A549 (cell line): ENCODE measurements at regions not wholly inside any gene's neighbourhood (a gene's known extent, or its start where the extent isn't known, plus 50 kb on each side); places are given as distances from the start of the nearest gene placed in this dataset.

Source experiments
- ATAC-seq, 2 experiments: fragments of 200-7000 bp in 1 of 2; fragments of >200 bp in 1 of 2; cut with Nextera tagmentation in 1 of 2; cut with Tn5 transposase in 1 of 2; 3 replicates each; pipeline versions ENCODE4 v1.8.0 to v1.9.1; 2018 to 2020; ENCODE audit warnings: mild to moderate bottlenecking in 1 of 2, moderate library complexity in 1 of 2
- CTCF ChIA-PET: fragments of 300-600 bp; sonication (Branson Sonifier 250); formaldehyde crosslinking; extraction: SDS; loops from one replicate; lab custom pipeline; 2021; ENCODE audit warnings: antibody characterized with exemption, inconsistent platforms; lab: Yijun Ruan, JAX
- POLR2A ChIA-PET: fragments of 350-600 bp; formaldehyde crosslinking; extraction: SDS; loops from one replicate; lab custom pipeline; 2021; ENCODE audit warnings: antibody characterized with exemption, inconsistent platforms; lab: Yijun Ruan, JAX
- DNase-seq, 2 experiments: peaks; one replicate each; pipeline versions ENCODE4 v3.0.0 to v3.0.0-alpha.2; 2011 to 2016; ENCODE audit warnings: low read depth in 1 of 2, low spot score in 1 of 2
- FAIRE-seq: peaks from 2 replicates; lab custom pipeline; 2011; peaks lifted over from hg19 to GRCh38; lab: Jason Lieb, UNC
- H3K27ac ChIP-seq, 2 experiments: fragments of >200 bp; sonication (Bioruptor Twin); formaldehyde crosslinking; 3 replicates each; pipeline ENCODE4 v1.5.1; 2016 to 2017
- H3K4me1 ChIP-seq: fragments of >200 bp; sonication (Bioruptor Twin); formaldehyde crosslinking; 3 replicates; pipeline ENCODE4 v1.6.1; 2016
- H3K4me2 ChIP-seq: fragments of >200 bp; sonication (Bioruptor Twin); formaldehyde crosslinking; 3 replicates; pipeline ENCODE4 v1.6.1; 2016
- H3K4me3 ChIP-seq: fragments of >200 bp; sonication (Bioruptor Twin); formaldehyde crosslinking; 3 replicates; pipeline ENCODE4 v1.5.1; 2016
- H3K9me3 ChIP-seq: fragments of >200 bp; sonication (Bioruptor Twin); formaldehyde crosslinking; 3 replicates; pipeline ENCODE4 v1.6.1; 2016
- BHLHE40 ChIP-seq: IDR thresholded peaks from 2 replicates; pipeline ENCODE4 v1.6.1; 2012; ENCODE audit warnings: low read depth, low read length, inconsistent platforms
- CBX2 ChIP-seq: fragments of 200-600 bp; sonication (generic); IDR thresholded peaks from 2 replicates; pipeline ENCODE4 v1.6.1; 2016; ENCODE audit warnings: low read depth, mild to moderate bottlenecking, borderline replicate concordance
- CBX8 ChIP-seq: fragments of 200-600 bp; sonication (generic); IDR thresholded peaks from 2 replicates; pipeline ENCODE4 v1.6.1; 2016
- CEBPB ChIP-seq, 2 experiments: fragments of >200 bp in 1 of 2; sonication (Bioruptor Twin) in 1 of 2; formaldehyde crosslinking in 1 of 2; IDR thresholded peaks; 2 replicates each; pipeline ENCODE4 v1.6.1; 2012 to 2016
- CHD2 ChIP-seq: fragments of 150-350 bp; IDR thresholded peaks from 2 replicates; pipeline ENCODE4 v1.6.1; 2014; ENCODE audit warnings: low read length; ENCODE audit not compliant: partially characterized antibody
- CHD4 ChIP-seq: fragments of 200-600 bp; sonication (generic); IDR thresholded peaks from 2 replicates; pipeline ENCODE4 v1.6.1; 2016; ENCODE audit warnings: antibody characterized with exemption, mild to moderate bottlenecking, borderline replicate concordance
- EHMT2 ChIP-seq: fragments of 200-600 bp; sonication (generic); IDR thresholded peaks from 2 replicates; pipeline ENCODE4 v1.6.1; 2016; ENCODE audit warnings: antibody characterized with exemption, low read depth, mild to moderate bottlenecking, moderate library complexity
- EP300 ChIP-seq, 2 experiments: fragments of >200 bp; sonication (Bioruptor Twin); formaldehyde crosslinking; IDR thresholded peaks; 2 replicates in 1 of 2; 3 replicates in 1 of 2; pipeline ENCODE4 v1.6.1; 2016 to 2017
- FOSB ChIP-seq: fragments of 250-450 bp; sonication (Bioruptor Pico); IDR thresholded peaks from 2 replicates; pipeline ENCODE4 v1.5.0; 2020; ENCODE audit warnings: mild to moderate bottlenecking, moderate library complexity
- GATA3 ChIP-seq: IDR thresholded peaks from 2 replicates; pipeline ENCODE4 v1.6.1; 2012; ENCODE audit warnings: borderline replicate concordance
- HDAC2 ChIP-seq: fragments of 200-600 bp; sonication (generic); IDR thresholded peaks from 2 replicates; pipeline ENCODE4 v1.6.1; 2016
- HMGXB4 ChIP-seq: fragments of 250-450 bp; sonication (Bioruptor Pico); IDR thresholded peaks from 2 replicates; pipeline ENCODE4 v1.5.0; 2021; ENCODE audit warnings: mild to moderate bottlenecking, moderate library complexity, borderline replicate concordance
- HOXB13 ChIP-seq: fragments of 250-450 bp; sonication (Bioruptor Pico); IDR thresholded peaks from 2 replicates; pipeline ENCODE4 v1.5.0; 2020; ENCODE audit warnings: low read depth, mild to moderate bottlenecking, moderate library complexity
- MAFK ChIP-seq: fragments of 450-650 bp; IDR thresholded peaks from 2 replicates; pipeline ENCODE4 v1.6.1; 2014; ENCODE audit not compliant: partially characterized antibody
- NFE2L2 ChIP-seq: fragments of 150-350 bp; conservative IDR thresholded peaks from 2 replicates; pipeline ENCODE4 v1.6.1; 2014; ENCODE audit warnings: low read length
- PHF8 ChIP-seq: fragments of 200-600 bp; sonication (generic); IDR thresholded peaks from 2 replicates; pipeline ENCODE4 v1.6.1; 2016; ENCODE audit warnings: low read depth, mild to moderate bottlenecking, antibody characterized with exemption, moderate library complexity, borderline replicate concordance
- POLR2A ChIP-seq: IDR thresholded peaks from 2 replicates; pipeline ENCODE4 v1.6.1; 2012; ENCODE audit warnings: mild to moderate bottlenecking, low read length
- POLR2AphosphoS2 ChIP-seq: conservative IDR thresholded peaks from 2 replicates; pipeline ENCODE4 v1.6.1; 2012; ENCODE audit warnings: low read length, improper control_type of control experiment, inconsistent platforms
- RAD21 ChIP-seq, 2 experiments: fragments of >200 bp in 1 of 2; sonication (Bioruptor Twin) in 1 of 2; formaldehyde crosslinking in 1 of 2; IDR thresholded peaks in 1 of 2; conservative IDR thresholded peaks in 1 of 2; 2 replicates in 1 of 2; 3 replicates in 1 of 2; pipeline ENCODE4 v1.6.1; 2012 to 2018; ENCODE audit warnings: inconsistent platforms in 1 of 2
- RARB ChIP-seq: fragments of 250-450 bp; sonication (Bioruptor Pico); IDR thresholded peaks from 2 replicates; pipeline ENCODE4 v1.8.0; 2021; ENCODE audit warnings: mild to moderate bottlenecking, moderate library complexity
- RNF2 ChIP-seq: fragments of 200-600 bp; sonication (generic); IDR thresholded peaks from 2 replicates; pipeline ENCODE4 v1.6.1; 2016; ENCODE audit warnings: low read depth, mild to moderate bottlenecking, antibody characterized with exemption, moderate library complexity, borderline replicate concordance
- TP53 ChIP-seq: fragments of 250-450 bp; sonication (Bioruptor Pico); IDR thresholded peaks from 2 replicates; pipeline ENCODE4 v1.5.0; 2021; ENCODE audit warnings: mild to moderate bottlenecking, moderate library complexity
- ZNF302 ChIP-seq: fragments of 250-450 bp; sonication (Bioruptor Pico); IDR thresholded peaks from 2 replicates; pipeline ENCODE4 v1.9.0; 2021; ENCODE audit warnings: inconsistent platforms, mild to moderate bottlenecking, moderate library complexity
- ZSCAN20 ChIP-seq: fragments of 250-450 bp; sonication (Bioruptor Pico); IDR thresholded peaks from 2 replicates; pipeline ENCODE4 v1.8.0; 2022; ENCODE audit warnings: mild to moderate bottlenecking, moderate library complexity
- WGBS: methylation state at CpG from one replicate; pipeline ENCODE4 v1.1.6; 2017; ENCODE audit errors: missing lambda C conversion rate; 5-methylcytosine and 5-hydroxymethylcytosine counted together
- TF ChIP-seq, protein P1 (sequence below): fragments of >200 bp; sonication (Bioruptor Twin); formaldehyde crosslinking; IDR thresholded peaks from 3 replicates; pipeline ENCODE4 v1.6.1; 2016
- TF ChIP-seq, protein P2 (sequence below): fragments of >200 bp; sonication (Bioruptor Twin); formaldehyde crosslinking; IDR thresholded peaks from 3 replicates; pipeline ENCODE4 v1.5.1; 2016
- TF ChIP-seq, protein P3 (sequence below): fragments of >200 bp; sonication (Bioruptor Twin); formaldehyde crosslinking; IDR thresholded peaks from 2 replicates; pipeline ENCODE4 v1.6.1; 2016
- TF ChIP-seq, protein P4 (sequence below): IDR thresholded peaks from 2 replicates; pipeline ENCODE4 v1.6.1; 2012; ENCODE audit warnings: low read depth, borderline replicate concordance

DNA sequence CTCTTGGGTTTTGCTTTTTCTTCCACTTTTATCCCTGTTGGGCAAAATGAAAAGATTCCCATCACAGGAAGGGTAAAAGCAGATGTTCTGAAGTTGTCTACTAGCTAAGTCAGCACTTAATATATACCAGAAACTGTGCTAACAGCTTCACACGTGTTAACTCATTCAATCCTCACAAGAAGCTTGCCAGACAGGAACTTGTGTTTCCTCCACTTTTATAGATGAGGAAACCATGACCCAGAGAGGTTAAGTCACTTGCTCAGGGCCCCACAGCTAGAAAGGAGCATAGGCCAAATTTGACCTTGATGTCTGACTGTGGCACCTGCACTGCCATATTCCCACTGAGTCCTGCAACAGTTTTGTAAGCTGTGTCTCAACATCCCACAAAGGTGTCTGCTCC, 76.8 kb upstream of the EPC2 start:
- Histone ChIP-seq H3K4me3 (no peak overlapping the region), H3K4me2 (no peak overlapping the region), H3K4me1 (no peaks in the 10 kb centered on the region), H3K27ac (no peak overlapping the region), H3K9me3 (no peaks in the 10 kb centered on the region)
- CTCF ChIA-PET = interaction anchor here (1.4 kb wide), 1 partner anchor 8 kb away, joined by 4 read pairs; no protein-coding TSS in a partner anchor
- ATAC-seq = no peak
- DNase-seq = no peak
- POLR2A ChIA-PET = no interaction called here
- WGBS = 0% methylated on average over 1 of the region's 1 CpG
- no peak for FAIRE-seq
- TF ChIP-seq FOSB (CRISPR knock-in tag) (no peak), POLR2AphosphoS2 (no peak), MAFK (no peak), GATA3 (no peak), RARB (CRISPR knock-in tag) (no peak), CEBPB (IDR thresholded peaks at IDR 0.05) (no peak), CHD2 (no peak), TP53 (no peak), PHF8 (no peak), CBX8 (no peak), ZNF302 (no peak), ZSCAN20 (CRISPR knock-in tag) (no peak), HDAC2 (no peak), POLR2A (no peak), BHLHE40 (no peak), CBX2 (no peak)
- TF ChIP-seq, protein P1, sequence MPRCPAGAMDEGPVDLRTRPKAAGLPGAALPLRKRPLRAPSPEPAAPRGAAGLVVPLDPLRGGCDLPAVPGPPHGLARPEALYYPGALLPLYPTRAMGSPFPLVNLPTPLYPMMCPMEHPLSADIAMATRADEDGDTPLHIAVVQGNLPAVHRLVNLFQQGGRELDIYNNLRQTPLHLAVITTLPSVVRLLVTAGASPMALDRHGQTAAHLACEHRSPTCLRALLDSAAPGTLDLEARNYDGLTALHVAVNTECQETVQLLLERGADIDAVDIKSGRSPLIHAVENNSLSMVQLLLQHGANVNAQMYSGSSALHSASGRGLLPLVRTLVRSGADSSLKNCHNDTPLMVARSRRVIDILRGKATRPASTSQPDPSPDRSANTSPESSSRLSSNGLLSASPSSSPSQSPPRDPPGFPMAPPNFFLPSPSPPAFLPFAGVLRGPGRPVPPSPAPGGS = no peak
- TF ChIP-seq, protein P2, sequence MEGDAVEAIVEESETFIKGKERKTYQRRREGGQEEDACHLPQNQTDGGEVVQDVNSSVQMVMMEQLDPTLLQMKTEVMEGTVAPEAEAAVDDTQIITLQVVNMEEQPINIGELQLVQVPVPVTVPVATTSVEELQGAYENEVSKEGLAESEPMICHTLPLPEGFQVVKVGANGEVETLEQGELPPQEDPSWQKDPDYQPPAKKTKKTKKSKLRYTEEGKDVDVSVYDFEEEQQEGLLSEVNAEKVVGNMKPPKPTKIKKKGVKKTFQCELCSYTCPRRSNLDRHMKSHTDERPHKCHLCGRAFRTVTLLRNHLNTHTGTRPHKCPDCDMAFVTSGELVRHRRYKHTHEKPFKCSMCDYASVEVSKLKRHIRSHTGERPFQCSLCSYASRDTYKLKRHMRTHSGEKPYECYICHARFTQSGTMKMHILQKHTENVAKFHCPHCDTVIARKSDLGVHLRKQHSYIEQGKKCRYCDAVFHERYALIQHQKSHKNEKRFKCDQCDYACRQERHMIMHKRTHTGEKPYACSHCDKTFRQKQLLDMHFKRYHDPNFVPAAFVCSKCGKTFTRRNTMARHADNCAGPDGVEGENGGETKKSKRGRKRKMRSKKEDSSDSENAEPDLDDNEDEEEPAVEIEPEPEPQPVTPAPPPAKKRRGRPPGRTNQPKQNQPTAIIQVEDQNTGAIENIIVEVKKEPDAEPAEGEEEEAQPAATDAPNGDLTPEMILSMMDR = no peak
- TF ChIP-seq, protein P3, sequence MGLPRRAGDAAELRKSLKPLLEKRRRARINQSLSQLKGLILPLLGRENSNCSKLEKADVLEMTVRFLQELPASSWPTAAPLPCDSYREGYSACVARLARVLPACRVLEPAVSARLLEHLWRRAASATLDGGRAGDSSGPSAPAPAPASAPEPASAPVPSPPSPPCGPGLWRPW = no peak
- TF ChIP-seq, protein P4, sequence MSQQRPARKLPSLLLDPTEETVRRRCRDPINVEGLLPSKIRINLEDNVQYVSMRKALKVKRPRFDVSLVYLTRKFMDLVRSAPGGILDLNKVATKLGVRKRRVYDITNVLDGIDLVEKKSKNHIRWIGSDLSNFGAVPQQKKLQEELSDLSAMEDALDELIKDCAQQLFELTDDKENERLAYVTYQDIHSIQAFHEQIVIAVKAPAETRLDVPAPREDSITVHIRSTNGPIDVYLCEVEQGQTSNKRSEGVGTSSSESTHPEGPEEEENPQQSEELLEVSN = no peak

GRCh38 chr2:148568597-148568996, 76.0 kb upstream of the EPC2 start:
- ATAC-seq (no peak), FAIRE-seq (no peak), DNase-seq (no peak)
- 83% methylated on average over 5 of the region's 9 CpGs for WGBS
- no peak overlapping the region for H3K4me3 ChIP-seq
- ChIA-PET CTCF (interaction anchor here (0.8 to 1.4 kb wide), 2 partner anchors 9 to 18 kb away, joined by 3 to 4 read pairs; no protein-coding TSS in a partner anchor), POLR2A (no interaction called here)
- no peaks in the 10 kb centered on the region for H3K4me1 ChIP-seq
- no peak overlapping the region for H3K4me2 ChIP-seq
- no peaks in the 10 kb centered on the region for H3K9me3 ChIP-seq
- no peak overlapping the region for H3K27ac ChIP-seq
- TF ChIP-seq RAD21 (conservative IDR thresholded peaks at IDR 0.05 in 1 of 2, IDR thresholded peaks at IDR 0.05 in 1 of 2) = no peak
- TF ChIP-seq CHD4 = no peak
- TF ChIP-seq, protein P1 = no peak
- no peak for TF ChIP-seq EP300 (IDR thresholded peaks at IDR 0.05)
- TF ChIP-seq NFE2L2 = no peak
- TF ChIP-seq RARB (CRISPR knock-in tag) = no peak
- no peak for TF ChIP-seq HOXB13 (CRISPR knock-in tag)
- TF ChIP-seq, protein P2 = no peak
- no peak for TF ChIP-seq HMGXB4
- TF ChIP-seq EHMT2 = no peak
- TF ChIP-seq RNF2 = no peak
